Neutrophil (primary cell): ENCODE measurements at regions not wholly inside any gene's neighbourhood (a gene's known extent, or its start where the extent isn't known, plus 50 kb on each side); places are given as distances from the start of the nearest gene placed in this dataset.

Experiments
- H3K27ac ChIP-seq: fragments of 200-600 bp; sonication (generic); 2 replicates; pipeline ENCODE4 v1.5.1; 2016; ENCODE audit warnings: mild to moderate bottlenecking, moderate library complexity
- H3K27me3 ChIP-seq: fragments of 200-600 bp; sonication (generic); 2 replicates; pipeline ENCODE4 v1.6.0; 2016; ENCODE audit warnings: mild to moderate bottlenecking
- H3K36me3 ChIP-seq: fragments of 200-600 bp; sonication (generic); 2 replicates; pipeline ENCODE4 v1.5.1; 2017
- H3K4me1 ChIP-seq, 2 experiments: fragments of 200-600 bp in 1 of 2; sonication (generic) in 1 of 2; 1 replicate in 1 of 2; 2 replicates in 1 of 2; pipeline versions ENCODE4 v1.5.1 to v1.6.1; 2013 to 2016; ENCODE audit warnings: low read depth in 1 of 2, low read length in 1 of 2, mild to moderate bottlenecking in 1 of 2, moderate library complexity in 1 of 2; ENCODE audit not compliant: control insufficient read depth in 1 of 2, insufficient read depth in 1 of 2
- H3K4me3 ChIP-seq, 2 experiments: fragments of 200-600 bp in 1 of 2; sonication (generic) in 1 of 2; 1 replicate in 1 of 2; 2 replicates in 1 of 2; pipeline ENCODE4 v1.5.1; 2013 to 2016; ENCODE audit warnings: low read depth in 1 of 2, low read length in 1 of 2, mild to moderate bottlenecking in 1 of 2, moderate library complexity in 1 of 2
- H3K9me3 ChIP-seq: fragments of 200-600 bp; sonication (generic); 2 replicates; pipeline ENCODE4 v1.5.1; 2016
- CTCF ChIP-seq: fragments of 200-600 bp; sonication (generic); IDR thresholded peaks from 2 replicates; pipeline ENCODE4 v1.5.1; 2016; ENCODE audit warnings: antibody characterized with exemption

GRCh38 chr13:73673931-73674330 lies 460.3 kb downstream of the KLF12 start:
- Histone ChIP-seq H3K27me3 (no peaks in the 10 kb centered on the region), H3K9me3 (no peaks in the 10 kb centered on the region), H3K4me3 (no peak overlapping the region), H3K36me3 (no peaks in the 10 kb centered on the region), H3K27ac (no peak overlapping the region), H3K4me1 (no peaks in the 10 kb centered on the region)
- no peak for TF ChIP-seq CTCF

DNA sequence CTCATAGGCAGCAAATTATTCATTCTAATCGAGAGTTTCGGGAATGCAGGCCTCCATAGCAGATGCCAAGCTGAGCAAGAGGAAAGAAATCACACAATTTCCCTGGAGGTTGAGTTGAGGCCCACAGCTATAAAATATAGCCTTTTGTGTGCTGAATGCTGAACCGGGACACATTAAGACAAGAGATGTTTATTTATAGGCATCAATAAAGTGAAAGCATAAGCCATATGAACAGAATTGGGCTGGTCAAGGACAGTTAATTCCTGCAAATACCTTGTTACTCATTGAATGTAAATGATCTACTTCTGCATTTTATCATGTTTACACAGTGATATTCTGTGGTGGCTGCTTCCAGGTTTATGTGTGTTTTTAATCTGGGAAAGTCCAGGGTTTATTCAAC lies 461.7 kb downstream of the KLF12 start:
- Histone ChIP-seq H3K27me3 (no peaks in the 10 kb centered on the region), H3K36me3 (no peaks in the 10 kb centered on the region), H3K4me3 (no peak overlapping the region), H3K4me1 (no peaks in the 10 kb centered on the region), H3K27ac (no peak overlapping the region), H3K9me3 (no peaks in the 10 kb centered on the region)
- TF ChIP-seq CTCF, result no peak

DNA sequence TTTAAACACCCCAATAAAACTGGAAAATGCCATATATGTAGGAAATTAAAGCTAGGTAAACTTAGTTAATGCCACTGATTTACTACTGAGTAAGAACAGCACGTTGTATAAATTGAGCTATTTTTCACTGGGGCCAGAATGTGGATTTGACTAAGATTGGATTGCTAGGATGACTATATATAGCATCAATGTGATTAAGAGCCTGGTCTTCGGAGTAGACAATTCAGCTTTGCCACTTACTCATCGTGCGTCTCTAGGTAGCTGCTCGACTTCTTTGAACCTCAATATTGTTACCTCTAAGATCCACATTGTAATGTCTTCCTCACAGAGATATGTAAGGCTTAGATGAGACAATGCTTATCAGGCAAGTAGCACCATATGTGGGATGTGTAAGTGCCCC lies 462.5 kb downstream of the KLF12 start:
- no peak overlapping the region for H3K4me3 ChIP-seq
- H3K36me3 ChIP-seq, result no peaks in the 10 kb centered on the region
- no peak overlapping the region for H3K27ac ChIP-seq
- H3K9me3 ChIP-seq, result no peaks in the 10 kb centered on the region
- no peaks in the 10 kb centered on the region for H3K4me1 ChIP-seq
- no peaks in the 10 kb centered on the region for H3K27me3 ChIP-seq
- TF ChIP-seq CTCF, result no peak

- Histone ChIP-seq H3K4me1 (no peaks in the 10 kb centered on the region), H3K27me3 (no peaks in the 10 kb centered on the region), H3K27ac (no peak overlapping the region), H3K4me3 (no peak overlapping the region), H3K9me3 (no peaks in the 10 kb centered on the region), H3K36me3 (no peaks in the 10 kb centered on the region)
- TF ChIP-seq CTCF, result no peak
Measured at GRCh38 chr13:73671011-73671410, 463.2 kb downstream of the KLF12 start.

DNA sequence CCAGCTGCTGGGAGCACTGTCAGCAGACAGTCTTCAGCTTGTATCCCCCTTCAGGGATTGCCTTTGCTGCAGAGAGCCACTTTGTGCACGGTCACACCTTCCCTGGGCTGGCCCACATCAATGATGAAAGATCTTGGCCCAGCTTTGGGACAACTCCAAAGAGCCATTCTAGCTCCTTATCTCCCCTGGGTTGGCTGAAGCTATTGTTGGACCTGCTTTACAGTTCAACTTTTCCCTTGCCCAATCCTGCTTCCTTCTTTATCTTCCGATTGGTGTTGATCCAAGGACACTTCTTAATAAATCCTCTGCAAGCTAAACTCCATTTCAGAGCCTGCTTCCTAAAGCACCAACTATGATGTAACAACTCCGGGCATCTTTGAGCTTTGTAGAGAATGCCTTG lies 466.4 kb downstream of the KLF12 start:
- H3K4me3 ChIP-seq, result no peak overlapping the region
- H3K36me3 ChIP-seq, result no peaks in the 10 kb centered on the region
- H3K27me3 ChIP-seq, result no peaks in the 10 kb centered on the region
- no peaks in the 10 kb centered on the region for H3K9me3 ChIP-seq
- TF ChIP-seq CTCF, result no peak
- no peak overlapping the region for H3K27ac ChIP-seq
- no peaks in the 10 kb centered on the region for H3K4me1 ChIP-seq

GRCh38 chr13:73665261-73665660 lies 468.9 kb downstream of the KLF12 start:
- Histone ChIP-seq H3K27me3 (no peaks in the 10 kb centered on the region), H3K27ac (no peak overlapping the region), H3K9me3 (no peaks in the 10 kb centered on the region), H3K36me3 (no peaks in the 10 kb centered on the region), H3K4me3 (no peak overlapping the region), H3K4me1 (no peaks in the 10 kb centered on the region)
- no peak for TF ChIP-seq CTCF
